BE2C (cell line): ENCODE measurements at regions not wholly inside any gene's neighbourhood (a gene's known extent, or its start where the extent isn't known, plus 50 kb on each side); places are given as distances from the start of the nearest gene placed in this dataset.

Experiments
- DNase-seq: peaks from one replicate; pipeline ENCODE4 v3.0.0-alpha.2; 2020
- H3K27me3 ChIP-seq: fragments of 250-450 bp; sonication (Bioruptor Pico); 2 replicates; pipeline ENCODE4 v1.5.1; 2020; ENCODE audit warnings: mild to moderate bottlenecking
- H3K36me3 ChIP-seq: fragments of 250-450 bp; sonication (Bioruptor Pico); 2 replicates; pipeline ENCODE4 v1.5.1; 2020; ENCODE audit warnings: mild to moderate bottlenecking
- H3K4me1 ChIP-seq: fragments of 250-450 bp; sonication (Bioruptor Pico); 2 replicates; pipeline ENCODE4 v1.5.1; 2020
- H3K4me3 ChIP-seq: 2 replicates; pipeline ENCODE4 v1.5.1; 2011; ENCODE audit warnings: low read depth, low read length
- H3K9me3 ChIP-seq: fragments of 250-450 bp; sonication (Bioruptor Pico); 2 replicates; pipeline ENCODE4 v1.5.1; 2020
- TF ChIP-seq, protein P1 (sequence below): IDR thresholded peaks from 2 replicates; pipeline ENCODE4 v1.5.1; 2012; ENCODE audit warnings: mild to moderate bottlenecking, low read depth, low read length

- Histone ChIP-seq H3K36me3 (no peaks in the 10 kb centered on the region), H3K4me3 (no peak overlapping the region), H3K27me3 (no peaks in the 10 kb centered on the region), H3K9me3 (no peaks in the 10 kb centered on the region), H3K4me1 (no peaks in the 10 kb centered on the region)
- no peak for DNase-seq
- TF ChIP-seq, protein P1, sequence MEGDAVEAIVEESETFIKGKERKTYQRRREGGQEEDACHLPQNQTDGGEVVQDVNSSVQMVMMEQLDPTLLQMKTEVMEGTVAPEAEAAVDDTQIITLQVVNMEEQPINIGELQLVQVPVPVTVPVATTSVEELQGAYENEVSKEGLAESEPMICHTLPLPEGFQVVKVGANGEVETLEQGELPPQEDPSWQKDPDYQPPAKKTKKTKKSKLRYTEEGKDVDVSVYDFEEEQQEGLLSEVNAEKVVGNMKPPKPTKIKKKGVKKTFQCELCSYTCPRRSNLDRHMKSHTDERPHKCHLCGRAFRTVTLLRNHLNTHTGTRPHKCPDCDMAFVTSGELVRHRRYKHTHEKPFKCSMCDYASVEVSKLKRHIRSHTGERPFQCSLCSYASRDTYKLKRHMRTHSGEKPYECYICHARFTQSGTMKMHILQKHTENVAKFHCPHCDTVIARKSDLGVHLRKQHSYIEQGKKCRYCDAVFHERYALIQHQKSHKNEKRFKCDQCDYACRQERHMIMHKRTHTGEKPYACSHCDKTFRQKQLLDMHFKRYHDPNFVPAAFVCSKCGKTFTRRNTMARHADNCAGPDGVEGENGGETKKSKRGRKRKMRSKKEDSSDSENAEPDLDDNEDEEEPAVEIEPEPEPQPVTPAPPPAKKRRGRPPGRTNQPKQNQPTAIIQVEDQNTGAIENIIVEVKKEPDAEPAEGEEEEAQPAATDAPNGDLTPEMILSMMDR = no peak
Observed at GRCh38 chr5:61837788-61838187, 468.2 kb upstream of the KIF2A start.

DNA sequence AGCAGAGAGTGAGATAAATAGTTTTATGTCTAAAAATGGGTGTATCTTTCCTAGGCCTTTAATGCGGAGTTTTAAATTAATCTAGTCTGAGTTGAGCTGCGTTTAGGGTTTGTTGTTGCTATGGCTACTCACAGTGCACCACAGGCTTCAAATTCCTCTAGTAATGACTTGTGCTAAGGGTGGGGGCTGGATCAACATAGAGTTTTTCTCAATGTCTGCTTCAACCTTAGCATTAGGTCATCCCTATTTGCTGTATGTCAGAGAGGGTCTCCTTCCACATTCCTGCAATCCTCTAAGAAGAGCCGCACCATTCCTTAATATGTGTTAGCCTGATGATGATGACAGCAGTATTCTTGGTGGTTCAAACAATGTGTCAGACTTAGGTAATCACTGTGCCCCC lies 465.6 kb upstream of the KIF2A start:
- H3K27me3 ChIP-seq = no peaks in the 10 kb centered on the region
- H3K4me1 ChIP-seq = no peaks in the 10 kb centered on the region
- H3K4me3 ChIP-seq = no peak overlapping the region
- DNase-seq = no peak
- TF ChIP-seq, protein P1 = no peak
- H3K36me3 ChIP-seq = no peaks in the 10 kb centered on the region
- no peaks in the 10 kb centered on the region for H3K9me3 ChIP-seq

- no peaks in the 10 kb centered on the region for H3K9me3 ChIP-seq
- no peaks in the 10 kb centered on the region for H3K36me3 ChIP-seq
- TF ChIP-seq, protein P1 = no peak
- H3K4me3 ChIP-seq = no peak overlapping the region
- no peaks in the 10 kb centered on the region for H3K4me1 ChIP-seq
- no peak for DNase-seq
- no peaks in the 10 kb centered on the region for H3K27me3 ChIP-seq
Observed at GRCh38 chr5:61842840-61843239, 463.2 kb upstream of the KIF2A start.

- Histone ChIP-seq H3K36me3 (no peaks in the 10 kb centered on the region), H3K4me1 (no peaks in the 10 kb centered on the region), H3K9me3 (no peaks in the 10 kb centered on the region), H3K27me3 (no peaks in the 10 kb centered on the region), H3K4me3 (no peak overlapping the region)
- no peak for DNase-seq
- TF ChIP-seq, protein P1 = no peak
Observed at GRCh38 chr5:61850696-61851095, 455.3 kb upstream of the KIF2A start.

GRCh38 chr5:61854531-61854930 lies 451.5 kb upstream of the KIF2A start:
- no peak overlapping the region for H3K4me3 ChIP-seq
- H3K4me1 ChIP-seq = no peaks in the 10 kb centered on the region
- H3K27me3 ChIP-seq = peaks cover 3% of the 10 kb centered on the region; the same call in 1 of the 2 replicates
- TF ChIP-seq, protein P1 = no peak
- H3K36me3 ChIP-seq = no peaks in the 10 kb centered on the region
- H3K9me3 ChIP-seq = no peaks in the 10 kb centered on the region
- no peak for DNase-seq

- TF ChIP-seq, protein P1 = no peak
- no peaks in the 10 kb centered on the region for H3K36me3 ChIP-seq
- H3K27me3 ChIP-seq = peaks cover 3% of the 10 kb centered on the region; the same call in 1 of the 2 replicates
Observed at GRCh38 chr5:61860978-61861377, 445.0 kb upstream of the KIF2A start.

More at GRCh38 chr5:61860978-61861377, 445.0 kb upstream of the KIF2A start:
- Histone ChIP-seq H3K4me3 (no peak overlapping the region), H3K4me1 (no peaks in the 10 kb centered on the region), H3K9me3 (no peaks in the 10 kb centered on the region)
- no peak for DNase-seq
